Trophoblast cell (in vitro differentiated cells and primary cell): ENCODE measurements at regions not wholly inside any gene's neighbourhood (a gene's known extent, or its start where the extent isn't known, plus 50 kb on each side); places are given as distances from the start of the nearest gene placed in this dataset.

Source experiments
- DNase-seq, 2 donors: peaks; one replicate each; pipeline ENCODE4 v3.0.0-alpha.2; 2016
- H2AFZ ChIP-seq: 2 replicates; pipeline ENCODE4 v1.6.1; 2013; ENCODE audit warnings: low read length, moderate library complexity, mild to moderate bottlenecking; ENCODE audit not compliant: insufficient read depth, poor library complexity
- H2AK5ac ChIP-seq: 2 replicates; pipeline ENCODE4 v1.6.1; 2013; ENCODE audit warnings: mild to moderate bottlenecking, low read length
- H2BK120ac ChIP-seq: 2 replicates; pipeline ENCODE4 v1.6.1; 2013; ENCODE audit warnings: low read length, mild to moderate bottlenecking, moderate library complexity; ENCODE audit not compliant: insufficient read depth, poor library complexity
- H2BK12ac ChIP-seq: 2 replicates; pipeline ENCODE4 v1.6.1; 2013; ENCODE audit warnings: mild to moderate bottlenecking, low read length, moderate library complexity
- H2BK5ac ChIP-seq: 2 replicates; pipeline ENCODE4 v1.6.1; 2013; ENCODE audit warnings: low read length, low read depth, moderate library complexity, mild to moderate bottlenecking; ENCODE audit not compliant: poor library complexity
- H3K14ac ChIP-seq: 2 replicates; pipeline ENCODE4 v1.6.1; 2013; ENCODE audit warnings: mild to moderate bottlenecking, low read length
- H3K18ac ChIP-seq: 2 replicates; pipeline ENCODE4 v1.6.1; 2013; ENCODE audit warnings: mild to moderate bottlenecking, low read length
- H3K23ac ChIP-seq: 2 replicates; pipeline ENCODE4 v1.6.1; 2013; ENCODE audit warnings: low read length
- H3K27ac ChIP-seq: 2 replicates; pipeline ENCODE4 v1.5.1; 2013; ENCODE audit warnings: low read depth, mild to moderate bottlenecking, inconsistent platforms, low read length, moderate library complexity
- H3K27me3 ChIP-seq: 2 replicates; pipeline ENCODE4 v1.6.1; 2013; ENCODE audit warnings: inconsistent platforms, mild to moderate bottlenecking, low read length, moderate library complexity; ENCODE audit not compliant: insufficient read depth
- H3K36me3 ChIP-seq, 2 experiments: 1 replicate in 1 of 2; 2 replicates in 1 of 2; pipeline ENCODE4 v1.6.1; 2013; ENCODE audit warnings: low read length in 2 of 2, mild to moderate bottlenecking in 2 of 2, moderate library complexity in 1 of 2; ENCODE audit not compliant: insufficient read depth in 2 of 2, control insufficient read depth in 1 of 2
- H3K4ac ChIP-seq: 2 replicates; pipeline ENCODE4 v1.6.1; 2013; ENCODE audit warnings: low read depth, mild to moderate bottlenecking, low read length, moderate library complexity
- H3K4me1 ChIP-seq, 2 experiments: 1 replicate in 1 of 2; 2 replicates in 1 of 2; pipeline ENCODE4 v1.6.1; 2013; ENCODE audit warnings: low read length in 2 of 2, mild to moderate bottlenecking in 2 of 2, moderate library complexity in 1 of 2; ENCODE audit not compliant: insufficient read depth in 2 of 2, control insufficient read depth in 1 of 2
- H3K4me2 ChIP-seq: 2 replicates; pipeline ENCODE4 v1.6.1; 2013; ENCODE audit warnings: inconsistent platforms, mild to moderate bottlenecking, low read length, moderate library complexity
- H3K4me3 ChIP-seq: 2 replicates; pipeline ENCODE4 v1.5.1; 2013; ENCODE audit warnings: mild to moderate bottlenecking, low read depth, low read length, inconsistent platforms
- H3K79me1 ChIP-seq: one replicate; pipeline ENCODE4 v1.6.1; 2013; ENCODE audit warnings: low read length
- H3K79me2 ChIP-seq: 2 replicates; pipeline ENCODE4 v1.6.1; 2013; ENCODE audit warnings: low read length, mild to moderate bottlenecking; ENCODE audit not compliant: control insufficient read depth, insufficient read depth, poor library complexity
- H3K9ac ChIP-seq: 2 replicates; pipeline ENCODE4 v1.6.1; 2013; ENCODE audit warnings: mild to moderate bottlenecking, low read length
- H3K9me3 ChIP-seq: 2 replicates; pipeline ENCODE4 v1.6.1; 2013; ENCODE audit warnings: low read depth, mild to moderate bottlenecking, control low read depth, inconsistent platforms, low read length; ENCODE audit not compliant: insufficient read depth
- H4K12ac ChIP-seq: 2 replicates; pipeline ENCODE4 v1.6.1; 2013; ENCODE audit warnings: low read depth, mild to moderate bottlenecking, low read length, moderate library complexity
- H4K8ac ChIP-seq: 2 replicates; pipeline ENCODE4 v1.6.1; 2013; ENCODE audit warnings: low read depth, mild to moderate bottlenecking, low read length, moderate library complexity
- H4K91ac ChIP-seq: one replicate; pipeline ENCODE4 v1.6.1; 2013; ENCODE audit warnings: low read depth, mild to moderate bottlenecking, low read length, moderate library complexity
- WGBS: extraction: QIAGEN DNeasy Blood & Tissue Kit; methylation state at CpG from one replicate; pipeline ENCODE4 v1.1.7; 2013; ENCODE audit warnings: missing lambda C conversion rate; ENCODE audit not compliant: insufficient read length, insufficient coverage; ENCODE audit errors: extremely low coverage; 5-methylcytosine and 5-hydroxymethylcytosine counted together

GRCh38 chr2:34110392-34110791 is 511.3 kb upstream of the FAM98A start:
- no CpG with 5 or more reads among the region's 1 CpG for WGBS
- no peak overlapping the region for H4K8ac ChIP-seq

GRCh38 chr2:34107811-34108210 is 508.7 kb upstream of the FAM98A start:
- Histone ChIP-seq H3K27ac (no peak overlapping the region), H3K9ac (no peak overlapping the region), H3K4me1 (no peaks in the 10 kb centered on the region), H2AFZ (no peak overlapping the region), H3K23ac (no peak overlapping the region), H3K27me3 (no peaks in the 10 kb centered on the region), H4K8ac (no peak overlapping the region), H3K9me3 (no peaks in the 10 kb centered on the region), H3K79me1 (no peaks in the 10 kb centered on the region), H2BK120ac (no peak overlapping the region), H2AK5ac (no peak overlapping the region), H2BK5ac (no peak overlapping the region), H3K4ac (no peak overlapping the region), H3K4me3 (no peak overlapping the region), H3K14ac (no peak overlapping the region), H3K18ac (no peak overlapping the region), H4K91ac (no peak overlapping the region), H4K12ac (no peak overlapping the region), H2BK12ac (no peak overlapping the region), H3K79me2 (no peaks in the 10 kb centered on the region), H3K4me2 (no peak overlapping the region), H3K36me3 (no peaks in the 10 kb centered on the region)
- no CpG with 5 or more reads among the region's 1 CpG for WGBS
- DNase-seq: no peak

More at GRCh38 chr2:34110392-34110791, 511.3 kb upstream of the FAM98A start:
- Histone ChIP-seq H2AFZ (no peak overlapping the region), H3K27me3 (no peaks in the 10 kb centered on the region), H3K9ac (no peak overlapping the region), H3K9me3 (no peaks in the 10 kb centered on the region), H4K91ac (no peak overlapping the region), H3K14ac (no peak overlapping the region), H3K79me2 (no peaks in the 10 kb centered on the region), H3K4me3 (no peak overlapping the region), H3K4me2 (no peak overlapping the region), H3K4ac (no peak overlapping the region), H3K27ac (no peak overlapping the region), H3K79me1 (no peaks in the 10 kb centered on the region), H2BK5ac (no peak overlapping the region), H3K4me1 (no peaks in the 10 kb centered on the region), H3K36me3 (no peaks in the 10 kb centered on the region), H4K12ac (no peak overlapping the region), H2AK5ac (no peak overlapping the region), H3K18ac (no peak overlapping the region), H2BK120ac (no peak overlapping the region), H3K23ac (no peak overlapping the region), H2BK12ac (no peak overlapping the region)
- no peak for DNase-seq

- Histone ChIP-seq H2BK120ac (no peak overlapping the region), H4K91ac (no peak overlapping the region), H3K36me3 (no peaks in the 10 kb centered on the region), H3K4me2 (no peak overlapping the region), H3K23ac (no peak overlapping the region), H2BK12ac (no peak overlapping the region), H4K12ac (no peak overlapping the region), H3K9me3 (no peaks in the 10 kb centered on the region), H3K18ac (no peak overlapping the region), H3K4ac (no peak overlapping the region), H3K27me3 (no peaks in the 10 kb centered on the region), H3K27ac (no peak overlapping the region), H2AFZ (no peak overlapping the region), H2AK5ac (no peak overlapping the region), H3K4me3 (no peak overlapping the region), H3K14ac (no peak overlapping the region), H3K79me1 (no peaks in the 10 kb centered on the region), H2BK5ac (no peak overlapping the region), H3K4me1 (no peaks in the 10 kb centered on the region), H3K79me2 (no peaks in the 10 kb centered on the region), H3K9ac (no peak overlapping the region), H4K8ac (no peak overlapping the region)
- WGBS: no CpG with 5 or more reads among the region's 5 CpGs
- DNase-seq: no peak
These were observed 506.1 kb upstream of the FAM98A start for GRCh38 chr2:34105006-34105767.

- no peak overlapping the region for H3K14ac ChIP-seq
- no peak overlapping the region for H2BK5ac ChIP-seq
- no peak overlapping the region for H3K18ac ChIP-seq
- no peaks in the 10 kb centered on the region for H3K79me1 ChIP-seq
- H3K27ac ChIP-seq: no peak overlapping the region
- no peak overlapping the region for H4K8ac ChIP-seq
- H3K36me3 ChIP-seq: no peaks in the 10 kb centered on the region
- H3K23ac ChIP-seq: no peak overlapping the region
- no peak overlapping the region for H2AK5ac ChIP-seq
- no peaks in the 10 kb centered on the region for H3K9me3 ChIP-seq
- H3K27me3 ChIP-seq: no peaks in the 10 kb centered on the region
- no peak overlapping the region for H2BK120ac ChIP-seq
- H3K79me2 ChIP-seq: no peaks in the 10 kb centered on the region
- no peak overlapping the region for H2AFZ ChIP-seq
- H3K9ac ChIP-seq: no peak overlapping the region
- H4K91ac ChIP-seq: no peak overlapping the region
- no peak for DNase-seq
- no peak overlapping the region for H3K4me2 ChIP-seq
- H2BK12ac ChIP-seq: no peak overlapping the region
- no peak overlapping the region for H4K12ac ChIP-seq
- H3K4me1 ChIP-seq: no peaks in the 10 kb centered on the region
- H3K4me3 ChIP-seq: no peak overlapping the region
- WGBS: no CpG with 5 or more reads among the region's 1 CpG
- H3K4ac ChIP-seq: no peak overlapping the region
These were observed 505.5 kb upstream of the FAM98A start for GRCh38 chr2:34104601-34105000.
